ENCODE measurements at regions not wholly inside any gene's neighbourhood (a gene's known extent, or its start where the extent isn't known, plus 50 kb on each side); places are given as distances from the start of the nearest gene placed in this dataset.

GRCh38 chr4:157728215-157728614 lies 444.6 kb downstream of the GASK1B start:
- POLR2A ChIA-PET = no interaction called here
- Histone ChIP-seq H3K9me3 (ENCODE audit: control extremely low read depth in 1 of 5, control insufficient read depth in 4 of 5, insufficient read depth in 2 of 5, low read depth in 1 of 5, low read length in 4 of 5) (peaks cover 0 to 2% (median 0%) of the 10 kb centered on the region in 5 experiments), H3K27me3 (replicated peaks in 2 of 5; ENCODE audit: control insufficient read depth in 4 of 5, insufficient read depth in 5 of 5, low read length in 4 of 5) (no peaks in the 10 kb centered on the region), H3K36me3 (ENCODE audit: control insufficient read depth in 4 of 4, insufficient read depth in 4 of 4, low read length in 3 of 4) (no peaks in the 10 kb centered on the region), H3K4me3 (ENCODE audit: control insufficient read depth in 1 of 7, extremely low read depth in 1 of 7, insufficient read depth in 4 of 7, low read depth in 2 of 7, low read length in 6 of 7) (no peak overlapping the region), H3K27ac (ENCODE audit: insufficient read depth in 1 of 2, low read depth in 1 of 2, low read length in 2 of 2, poor library complexity in 1 of 2, severe bottlenecking in 2 of 2) (no peak overlapping the region), H3K4me1 (ENCODE audit: control extremely low read depth in 1 of 4, control insufficient read depth in 4 of 4, insufficient read depth in 4 of 4, low read length in 3 of 4) (no peaks in the 10 kb centered on the region)
- no peak for DNase-seq
- CTCF ChIA-PET = no interaction called here
- 81% methylated on average over 2 of the region's 3 CpGs for whole genome bisulfite sequencing (ENCODE audit: insufficient coverage)

GRCh38 chr4:157727163-157727562 lies 445.7 kb downstream of the GASK1B start:
- no CpG with 5 or more reads among the region's 2 CpGs for WGBS (ENCODE audit: insufficient coverage)
- Histone ChIP-seq H3K36me3 (ENCODE audit: control insufficient read depth in 4 of 4, insufficient read depth in 4 of 4, low read length in 3 of 4) (no peaks in the 10 kb centered on the region), H3K27me3 (replicated peaks in 2 of 5; ENCODE audit: control insufficient read depth in 4 of 5, insufficient read depth in 5 of 5, low read length in 4 of 5) (no peaks in the 10 kb centered on the region), H3K4me1 (ENCODE audit: control extremely low read depth in 1 of 4, control insufficient read depth in 4 of 4, insufficient read depth in 4 of 4, low read length in 3 of 4) (no peaks in the 10 kb centered on the region), H3K27ac (ENCODE audit: insufficient read depth in 1 of 2, low read depth in 1 of 2, low read length in 2 of 2, poor library complexity in 1 of 2, severe bottlenecking in 2 of 2) (no peak overlapping the region), H3K9me3 (ENCODE audit: control extremely low read depth in 1 of 5, control insufficient read depth in 4 of 5, insufficient read depth in 2 of 5, low read depth in 1 of 5, low read length in 4 of 5) (peaks cover 0 to 2% (median 0%) of the 10 kb centered on the region in 5 experiments), H3K4me3 (ENCODE audit: control insufficient read depth in 1 of 7, extremely low read depth in 1 of 7, insufficient read depth in 4 of 7, low read depth in 2 of 7, low read length in 6 of 7) (no peak overlapping the region)
- DNase-seq = no peak
- ChIA-PET CTCF (no interaction called here), POLR2A (no interaction called here)

GRCh38 chr4:157722146-157722545 lies 450.7 kb downstream of the GASK1B start:
- Histone ChIP-seq H3K36me3 (ENCODE audit: control insufficient read depth in 4 of 4, insufficient read depth in 4 of 4, low read length in 3 of 4) (no peaks in the 10 kb centered on the region), H3K27ac (ENCODE audit: insufficient read depth in 1 of 2, low read depth in 1 of 2, low read length in 2 of 2, poor library complexity in 1 of 2, severe bottlenecking in 2 of 2) (no peak overlapping the region), H3K9me3 (ENCODE audit: control extremely low read depth in 1 of 5, control insufficient read depth in 4 of 5, insufficient read depth in 2 of 5, low read depth in 1 of 5, low read length in 4 of 5) (peaks cover 0 to 2% (median 0%) of the 10 kb centered on the region in 5 experiments), H3K4me1 (ENCODE audit: control extremely low read depth in 1 of 4, control insufficient read depth in 4 of 4, insufficient read depth in 4 of 4, low read length in 3 of 4) (no peaks in the 10 kb centered on the region), H3K4me3 (ENCODE audit: control insufficient read depth in 1 of 7, extremely low read depth in 1 of 7, insufficient read depth in 4 of 7, low read depth in 2 of 7, low read length in 6 of 7) (no peak overlapping the region), H3K27me3 (replicated peaks in 2 of 5; ENCODE audit: control insufficient read depth in 4 of 5, insufficient read depth in 5 of 5, low read length in 4 of 5) (no peaks in the 10 kb centered on the region)
- POLR2A ChIA-PET = no interaction called here
- CTCF ChIA-PET = no interaction called here
- no peak for DNase-seq

- Histone ChIP-seq H3K4me1 (ENCODE audit: control extremely low read depth in 1 of 4, control insufficient read depth in 4 of 4, insufficient read depth in 4 of 4, low read length in 3 of 4) (no peaks in the 10 kb centered on the region), H3K27me3 (replicated peaks in 2 of 5; ENCODE audit: control insufficient read depth in 4 of 5, insufficient read depth in 5 of 5, low read length in 4 of 5) (no peaks in the 10 kb centered on the region), H3K9me3 (ENCODE audit: control extremely low read depth in 1 of 5, control insufficient read depth in 4 of 5, insufficient read depth in 2 of 5, low read depth in 1 of 5, low read length in 4 of 5) (no peaks in the 10 kb centered on the region), H3K4me3 (ENCODE audit: control insufficient read depth in 1 of 7, extremely low read depth in 1 of 7, insufficient read depth in 4 of 7, low read depth in 2 of 7, low read length in 6 of 7) (no peak overlapping the region), H3K36me3 (ENCODE audit: control insufficient read depth in 4 of 4, insufficient read depth in 4 of 4, low read length in 3 of 4) (no peaks in the 10 kb centered on the region), H3K27ac (ENCODE audit: insufficient read depth in 1 of 2, low read depth in 1 of 2, low read length in 2 of 2, poor library complexity in 1 of 2, severe bottlenecking in 2 of 2) (no peak overlapping the region)
- POLR2A ChIA-PET = no interaction called here
- DNase-seq = no peak
- CTCF ChIA-PET = no interaction called here
- WGBS (ENCODE audit: insufficient coverage) = 44% methylated on average over 2 of the region's 4 CpGs
These were observed 459.5 kb downstream of the GASK1B start for GRCh38 chr4:157713342-157713741.

- CTCF ChIA-PET = no interaction called here
- DNase-seq = no peak
These were observed 466.7 kb downstream of the GASK1B start for GRCh38 chr4:157706155-157706554.

GRCh38 chr4:157702831-157703230 lies 470.0 kb downstream of the GASK1B start:
- WGBS (ENCODE audit: insufficient coverage) = no CpG with 5 or more reads among the region's 3 CpGs
- H3K4me1 ChIP-seq (ENCODE audit: control extremely low read depth in 1 of 4, control insufficient read depth in 4 of 4, insufficient read depth in 4 of 4, low read length in 3 of 4) = no peaks in the 10 kb centered on the region
- POLR2A ChIA-PET = no interaction called here
- CTCF ChIA-PET = no interaction called here
- H3K36me3 ChIP-seq (ENCODE audit: control insufficient read depth in 4 of 4, insufficient read depth in 4 of 4, low read length in 3 of 4) = no peaks in the 10 kb centered on the region
- no peaks in the 10 kb centered on the region for H3K27me3 ChIP-seq (replicated peaks in 2 of 5; ENCODE audit: control insufficient read depth in 4 of 5, insufficient read depth in 5 of 5, low read length in 4 of 5)
- DNase-seq = no peak
- no peak overlapping the region for H3K27ac ChIP-seq (ENCODE audit: insufficient read depth in 1 of 2, low read depth in 1 of 2, low read length in 2 of 2, poor library complexity in 1 of 2, severe bottlenecking in 2 of 2)
- H3K4me3 ChIP-seq (ENCODE audit: control insufficient read depth in 1 of 7, extremely low read depth in 1 of 7, insufficient read depth in 4 of 7, low read depth in 2 of 7, low read length in 6 of 7) = no peak overlapping the region
- no peaks in the 10 kb centered on the region for H3K9me3 ChIP-seq (ENCODE audit: control extremely low read depth in 1 of 5, control insufficient read depth in 4 of 5, insufficient read depth in 2 of 5, low read depth in 1 of 5, low read length in 4 of 5)

More at GRCh38 chr4:157706155-157706554, 466.7 kb downstream of the GASK1B start:
- no peak overlapping the region for H3K27ac ChIP-seq (ENCODE audit: insufficient read depth in 1 of 2, low read depth in 1 of 2, low read length in 2 of 2, poor library complexity in 1 of 2, severe bottlenecking in 2 of 2)
- H3K9me3 ChIP-seq (ENCODE audit: control extremely low read depth in 1 of 5, control insufficient read depth in 4 of 5, insufficient read depth in 2 of 5, low read depth in 1 of 5, low read length in 4 of 5) = no peaks in the 10 kb centered on the region
- POLR2A ChIA-PET = no interaction called here
- no peaks in the 10 kb centered on the region for H3K36me3 ChIP-seq (ENCODE audit: control insufficient read depth in 4 of 4, insufficient read depth in 4 of 4, low read length in 3 of 4)
- no CpG with 5 or more reads among the region's 2 CpGs for WGBS (ENCODE audit: insufficient coverage)
- H3K4me1 ChIP-seq (ENCODE audit: control extremely low read depth in 1 of 4, control insufficient read depth in 4 of 4, insufficient read depth in 4 of 4, low read length in 3 of 4) = no peaks in the 10 kb centered on the region
- no peaks in the 10 kb centered on the region for H3K27me3 ChIP-seq (replicated peaks in 2 of 5; ENCODE audit: control insufficient read depth in 4 of 5, insufficient read depth in 5 of 5, low read length in 4 of 5)
- no peak overlapping the region for H3K4me3 ChIP-seq (ENCODE audit: control insufficient read depth in 1 of 7, extremely low read depth in 1 of 7, insufficient read depth in 4 of 7, low read depth in 2 of 7, low read length in 6 of 7)

GRCh38 chr4:157701695-157701994 lies 471.2 kb downstream of the GASK1B start:
- H3K4me3 ChIP-seq (ENCODE audit: control insufficient read depth in 1 of 7, extremely low read depth in 1 of 7, insufficient read depth in 4 of 7, low read depth in 2 of 7, low read length in 6 of 7) = no peak overlapping the region
- ChIA-PET CTCF (no interaction called here), POLR2A (no interaction called here)
- no peaks in the 10 kb centered on the region for H3K27me3 ChIP-seq (replicated peaks in 2 of 5; ENCODE audit: control insufficient read depth in 4 of 5, insufficient read depth in 5 of 5, low read length in 4 of 5)
- no peaks in the 10 kb centered on the region for H3K4me1 ChIP-seq (ENCODE audit: control extremely low read depth in 1 of 4, control insufficient read depth in 4 of 4, insufficient read depth in 4 of 4, low read length in 3 of 4)
- WGBS (ENCODE audit: insufficient coverage) = no CpG with 5 or more reads among the region's 3 CpGs
- no peaks in the 10 kb centered on the region for H3K36me3 ChIP-seq (ENCODE audit: control insufficient read depth in 4 of 4, insufficient read depth in 4 of 4, low read length in 3 of 4)
- no peak for DNase-seq
- no peak overlapping the region for H3K27ac ChIP-seq (ENCODE audit: insufficient read depth in 1 of 2, low read depth in 1 of 2, low read length in 2 of 2, poor library complexity in 1 of 2, severe bottlenecking in 2 of 2)
- H3K9me3 ChIP-seq (ENCODE audit: control extremely low read depth in 1 of 5, control insufficient read depth in 4 of 5, insufficient read depth in 2 of 5, low read depth in 1 of 5, low read length in 4 of 5) = no peaks in the 10 kb centered on the region

Data from common myeloid progenitor, CD34-positive (primary cell).